NOMO-1 treated with dmso at 0.1 percent for 144 hours (cell line): ENCODE measurements at regions not wholly inside any gene's neighbourhood (a gene's known extent, or its start where the extent isn't known, plus 50 kb on each side); places are given as distances from the start of the nearest gene placed in this dataset.
"Not testable (repeated sequence)": the region's sequence is repeated elsewhere in the genome, so short reads cannot be mapped to it uniquely, and the experiment has no call there.

ENCODE experiments used
- DNase-seq: peaks from one replicate; lab custom pipeline; 2025; ENCODE audit not compliant: unreplicated experiment; lab: John Stamatoyannopoulos, UW

DNA sequence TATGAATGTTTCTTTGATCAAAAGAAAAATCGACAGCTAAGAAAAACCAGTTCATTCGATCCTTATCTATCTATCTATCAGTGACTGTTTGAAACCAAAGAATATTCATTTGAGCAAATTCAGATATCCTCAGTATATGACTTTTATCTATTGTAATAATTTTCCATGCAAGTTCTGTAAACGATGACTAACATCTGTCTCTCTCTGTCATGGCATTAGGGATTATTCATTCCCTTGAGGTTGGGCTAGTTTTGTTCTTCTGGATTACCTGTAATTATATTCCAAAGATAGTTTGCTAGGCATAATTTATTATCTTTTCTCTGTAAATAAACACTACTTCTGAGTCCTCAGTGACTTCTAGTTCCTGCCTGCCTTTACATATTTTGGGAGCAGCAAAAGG is 497.7 kb upstream of the CDH11 start:
- DNase-seq: no peak

GRCh38 chr16:65618931-65619330 is 497.1 kb upstream of the CDH11 start:
- no peak for DNase-seq

- DNase-seq: no peak
These were observed 496.5 kb upstream of the CDH11 start for GRCh38 chr16:65618333-65618732.

DNA sequence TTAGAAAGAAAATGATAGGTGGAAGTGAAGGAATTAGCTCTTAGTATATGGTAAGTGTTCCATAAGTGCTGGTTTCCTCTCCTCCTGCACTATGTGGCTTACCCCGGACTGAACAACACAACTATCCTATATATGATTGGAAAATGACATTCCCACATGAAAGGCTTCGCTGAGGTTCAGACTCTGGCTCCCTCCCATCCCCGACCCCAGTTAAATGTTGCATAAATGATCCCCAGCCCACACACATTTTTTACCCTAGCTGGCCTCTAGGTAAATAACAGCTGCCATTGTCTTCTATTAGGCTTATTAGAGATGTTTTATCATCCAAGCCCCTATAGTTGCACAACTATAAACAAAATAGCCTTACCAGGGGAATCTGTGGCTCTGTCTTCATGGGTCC is 495.6 kb upstream of the CDH11 start:
- no peak for DNase-seq

DNA sequence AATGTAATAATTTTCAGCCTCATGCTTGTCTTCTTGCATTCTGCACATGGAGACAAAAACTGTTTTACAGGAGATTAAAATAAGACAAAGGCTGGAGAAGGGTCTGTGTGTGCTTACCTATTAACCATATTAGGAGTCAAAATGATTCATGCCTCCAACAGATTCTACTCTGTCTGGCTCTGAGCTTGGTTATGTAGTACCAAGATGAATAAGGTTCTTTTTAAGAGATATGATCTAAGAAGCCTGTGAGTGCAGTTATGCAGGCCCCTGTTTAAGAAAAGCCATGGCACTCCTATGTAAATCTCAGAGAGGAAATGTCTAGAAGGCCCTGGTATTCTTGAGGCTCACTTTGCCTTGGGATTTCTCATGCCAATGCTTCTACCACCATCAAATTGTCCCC is 486.6 kb upstream of the CDH11 start:
- no peak for DNase-seq

DNA sequence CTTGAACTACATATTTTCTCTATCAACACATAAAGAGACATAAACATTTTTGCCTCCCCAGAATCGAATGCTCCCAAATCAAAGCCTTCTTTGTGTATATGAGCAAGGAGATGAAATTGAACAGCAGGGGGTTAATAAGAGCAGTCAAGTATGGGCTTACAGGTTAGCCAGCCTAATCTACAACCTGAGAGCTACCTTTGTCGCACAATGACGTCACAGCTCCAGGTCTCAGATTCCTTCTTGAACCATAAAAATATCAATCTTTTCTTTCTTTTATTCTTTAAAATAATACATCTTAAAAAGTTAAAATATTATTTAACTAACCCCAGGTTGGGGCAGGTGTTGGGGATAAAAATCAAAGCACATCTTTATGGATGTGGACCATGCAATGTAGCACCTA is 482.9 kb upstream of the CDH11 start:
- no peak for DNase-seq

- no peak for DNase-seq
These were observed 479.9 kb upstream of the CDH11 start for GRCh38 chr16:65601781-65602180.

DNA sequence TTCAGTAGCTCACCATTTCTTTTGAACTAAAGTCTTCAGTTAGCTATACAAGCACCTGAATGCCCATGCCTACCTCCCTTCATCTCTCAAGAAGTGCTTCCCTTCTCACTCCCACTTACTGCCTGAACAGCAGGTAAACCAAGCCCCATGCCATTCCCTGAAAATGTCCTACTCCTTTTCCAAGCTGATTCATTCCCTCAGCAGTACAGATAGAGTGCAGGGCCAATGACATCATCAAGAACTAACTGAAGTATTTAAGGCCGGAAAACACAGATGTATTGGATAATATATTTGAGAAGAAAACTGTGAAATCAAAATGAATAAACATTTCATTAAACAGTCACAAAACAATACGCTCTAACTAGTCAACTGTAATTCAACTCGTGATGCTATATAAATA is 478.8 kb upstream of the CDH11 start:
- no peak for DNase-seq

DNA sequence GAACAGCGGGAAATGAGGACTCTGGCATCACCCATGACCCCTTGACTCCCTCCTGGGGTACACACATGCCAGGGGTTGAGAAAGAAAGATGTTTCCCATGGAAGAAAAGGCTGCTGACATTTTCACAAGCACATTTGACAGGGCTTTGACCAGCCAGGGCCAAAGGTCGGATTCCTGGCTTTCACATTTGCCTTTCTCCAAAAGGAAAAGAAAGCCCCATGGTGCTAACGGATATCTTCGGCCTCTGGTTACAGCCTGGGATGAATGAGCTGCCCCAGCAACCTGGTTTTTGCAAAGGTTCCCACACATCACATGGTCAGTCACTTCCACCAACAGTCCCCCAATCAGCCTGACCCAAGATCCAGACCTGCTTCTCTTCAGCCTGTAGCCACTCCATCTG is 478.2 kb upstream of the CDH11 start:
- DNase-seq: no peak

GRCh38 chr16:65598621-65599020 is 476.8 kb upstream of the CDH11 start:
- DNase-seq: no peak

DNA sequence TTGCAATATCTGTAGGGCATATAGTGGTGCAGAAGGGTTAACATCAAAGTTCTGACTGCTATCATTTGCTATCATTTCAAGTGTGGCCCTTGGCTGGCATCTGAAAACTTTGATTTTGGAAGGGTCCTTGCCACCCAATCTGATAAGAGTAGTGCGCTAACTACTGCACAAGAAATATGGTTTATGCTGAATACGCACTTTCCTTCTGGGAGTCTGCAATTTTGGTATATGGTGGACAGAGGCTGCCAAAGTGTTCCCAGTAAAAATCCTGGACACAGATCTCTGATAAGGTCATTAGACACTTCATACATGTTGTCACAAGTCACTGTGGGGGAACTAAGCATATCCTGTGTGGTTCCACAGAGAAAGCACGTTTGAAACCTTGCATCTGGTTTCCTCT is 461.6 kb upstream of the CDH11 start:
- no peak for DNase-seq

DNA sequence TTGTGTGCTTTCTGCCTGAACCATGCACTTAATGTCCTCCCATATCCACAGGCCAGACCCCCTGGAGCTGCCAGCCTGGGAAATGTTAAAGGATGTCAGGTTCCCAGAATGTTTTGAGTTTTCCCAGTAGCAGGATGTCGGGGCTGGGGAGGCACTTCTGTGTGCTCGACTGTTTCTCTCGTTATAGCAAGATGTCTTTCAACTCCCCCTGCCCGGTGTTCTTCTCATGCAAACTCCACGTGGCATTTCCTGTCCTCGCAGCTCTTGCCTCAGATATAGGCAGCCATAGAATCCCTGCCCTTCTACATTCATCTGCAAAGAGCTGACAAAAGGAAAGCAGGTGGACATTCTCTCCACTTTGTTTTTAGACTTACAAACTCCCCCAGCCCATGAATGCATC is 457.2 kb upstream of the CDH11 start:
- DNase-seq: no peak

DNA sequence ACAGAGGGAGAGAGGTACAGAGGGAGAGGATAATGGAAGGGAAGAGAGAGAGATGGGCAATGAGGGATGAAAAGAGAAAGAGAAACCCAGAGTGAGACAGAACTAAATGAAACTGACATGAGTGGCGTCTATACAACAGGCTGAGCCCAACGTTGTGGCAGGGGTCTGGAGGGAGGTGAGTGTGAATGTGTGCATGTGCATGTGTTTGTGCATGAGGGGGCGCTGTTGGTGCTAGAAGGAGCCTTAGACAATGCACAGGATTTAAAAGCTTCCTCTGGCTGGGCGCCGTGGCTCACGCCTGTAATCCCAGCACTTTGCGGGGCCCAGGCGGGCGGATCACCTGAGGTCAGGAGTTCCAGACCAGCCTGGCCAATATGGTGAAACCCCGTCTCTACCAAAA is 454.8 kb upstream of the CDH11 start:
- no peak for DNase-seq

DNA sequence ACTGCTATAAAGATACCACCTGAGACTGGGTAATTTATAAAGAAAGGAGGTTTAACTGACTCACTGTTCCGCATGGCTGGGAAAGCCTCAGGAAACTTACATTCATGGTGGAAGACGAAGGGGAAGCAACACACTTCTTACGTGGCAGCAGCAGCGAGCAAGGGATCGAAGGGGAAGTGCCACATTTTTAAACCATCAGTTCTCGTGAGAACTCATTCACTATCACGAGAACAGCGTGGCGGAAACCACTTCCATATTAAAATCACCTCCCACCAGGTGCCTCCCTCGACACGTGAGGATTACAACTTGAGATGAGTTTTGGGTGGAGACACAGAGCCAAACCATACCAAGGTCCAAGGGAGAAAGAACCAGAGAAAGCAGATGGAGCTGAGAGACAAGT is 454.3 kb upstream of the CDH11 start:
- DNase-seq: no peak

DNA sequence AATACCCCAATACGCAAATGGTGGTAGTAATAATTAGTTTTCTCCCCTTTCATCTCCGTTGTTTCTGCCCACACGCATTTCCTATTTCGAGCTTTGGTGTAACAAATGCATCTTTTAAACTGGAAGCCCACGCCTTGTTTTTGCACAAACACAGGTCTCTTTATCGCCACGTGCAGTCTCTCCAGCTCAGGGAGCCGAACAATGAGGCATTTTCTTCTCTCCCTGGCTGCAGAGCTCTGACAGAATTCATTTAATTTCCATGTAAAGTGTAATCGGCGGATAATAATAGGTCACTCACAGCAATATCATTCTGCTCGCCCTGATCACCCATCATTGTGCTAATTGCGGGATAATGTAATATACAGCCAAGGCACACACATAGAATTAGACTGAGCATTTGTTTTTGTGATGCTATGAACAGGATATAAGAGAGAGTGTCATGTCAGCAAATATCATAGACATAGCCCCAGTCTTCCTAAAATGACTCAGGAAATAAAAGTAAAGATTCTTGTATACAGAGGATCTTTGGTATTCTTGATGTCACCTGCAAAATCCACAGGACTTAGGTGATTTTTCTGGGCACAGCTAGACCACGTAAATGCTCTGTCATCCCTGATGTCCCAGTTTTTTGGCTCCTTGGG is 452.6 kb upstream of the CDH11 start:
- DNase-seq: no peak

- no peak for DNase-seq
These were observed 450.3 kb upstream of the CDH11 start for GRCh38 chr16:65572156-65572555.

DNA sequence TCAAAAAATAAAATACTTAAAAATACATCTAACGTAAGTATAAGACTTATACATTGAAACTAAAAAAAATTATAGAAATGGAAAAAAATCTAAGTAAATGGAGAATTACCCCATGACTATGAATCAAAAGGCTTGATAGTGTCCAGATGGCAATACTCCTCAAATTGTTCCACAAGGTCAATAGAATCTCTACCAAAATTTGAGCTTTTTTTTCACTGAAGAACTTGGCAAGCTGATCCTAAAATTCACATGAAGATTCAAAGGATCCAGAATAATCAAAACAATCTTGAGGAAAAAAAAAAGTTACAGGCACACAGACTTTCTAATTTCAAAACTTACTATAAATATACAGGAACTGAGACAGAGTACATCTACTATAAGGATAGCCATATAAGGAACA is 448.4 kb upstream of the CDH11 start:
- DNase-seq: no peak

GRCh38 chr16:65559846-65560245 is 438.0 kb upstream of the CDH11 start:
- no peak for DNase-seq

DNA sequence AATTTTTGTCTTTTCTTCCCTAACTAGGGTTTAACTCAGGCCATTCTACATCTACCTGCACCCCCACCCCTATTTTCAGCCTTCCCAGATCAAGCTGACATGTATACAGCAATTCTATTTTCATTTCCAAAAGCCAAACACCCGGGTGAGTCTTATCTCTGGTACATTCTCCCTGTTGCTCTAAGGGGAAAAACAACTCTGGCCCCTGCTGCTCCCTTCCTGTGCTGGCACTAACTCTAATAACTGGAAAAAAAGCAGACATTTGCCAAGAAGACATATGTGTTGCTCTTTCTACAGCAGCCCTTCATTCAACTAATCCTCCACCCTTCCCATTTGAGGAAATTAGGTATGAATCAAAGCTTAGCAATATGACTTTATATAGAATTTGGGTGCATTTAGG is 427.8 kb upstream of the CDH11 start:
- DNase-seq: not testable (repeated sequence)

GRCh38 chr16:65548470-65548869 is 426.6 kb upstream of the CDH11 start:
- no peak for DNase-seq

GRCh38 chr16:65547772-65548446 is 426.0 kb upstream of the CDH11 start:
- DNase-seq: no peak

GRCh38 chr16:65546353-65546791 is 424.5 kb upstream of the CDH11 start:
- DNase-seq: no peak

- no peak for DNase-seq
These were observed 423.6 kb upstream of the CDH11 start for GRCh38 chr16:65545413-65545956.
